Fibroblast of villous mesenchyme (primary cell): ENCODE measurements at regions not wholly inside any gene's neighbourhood (a gene's known extent, or its start where the extent isn't known, plus 50 kb on each side); places are given as distances from the start of the nearest gene placed in this dataset.

Experiments used
- DNase-seq: peaks from one replicate; pipeline ENCODE4 v3.0.0-alpha.2; 2010; ENCODE audit warnings: low read depth
- H3K4me3 ChIP-seq: 2 replicates; pipeline ENCODE4 v1.5.1; 2011; ENCODE audit warnings: low read depth, mild to moderate bottlenecking, low read length
- TF ChIP-seq, protein P1 (sequence below): IDR thresholded peaks from 2 replicates; pipeline ENCODE4 v1.5.1; 2012; ENCODE audit warnings: low read depth, mild to moderate bottlenecking, low read length; ENCODE audit not compliant: insufficient read depth

DNA sequence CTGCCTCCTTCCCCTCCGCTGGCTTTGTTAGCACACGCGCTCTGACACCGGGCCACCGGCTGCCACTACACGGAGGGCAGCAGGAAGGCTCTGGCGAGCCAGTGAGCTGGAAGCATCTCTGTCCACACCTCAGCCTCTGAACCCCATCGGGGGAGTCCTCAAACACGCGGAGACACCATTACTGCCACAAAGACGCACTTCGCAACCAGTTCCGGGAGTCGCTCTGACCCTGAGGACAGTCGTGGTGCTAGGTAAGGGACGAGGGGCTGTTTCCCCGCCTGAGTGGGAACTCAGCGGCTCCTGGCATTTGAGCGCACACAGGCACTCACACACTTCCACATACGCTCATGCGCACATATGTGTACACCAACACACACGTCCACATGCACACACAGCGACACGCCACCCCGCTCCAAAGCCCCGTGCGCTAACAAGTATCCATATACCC is 160.0 kb downstream of the C9orf152 start:
- peak overlapping the region; percentile 92 for H3K4me3 ChIP-seq
- TF ChIP-seq, protein P1, sequence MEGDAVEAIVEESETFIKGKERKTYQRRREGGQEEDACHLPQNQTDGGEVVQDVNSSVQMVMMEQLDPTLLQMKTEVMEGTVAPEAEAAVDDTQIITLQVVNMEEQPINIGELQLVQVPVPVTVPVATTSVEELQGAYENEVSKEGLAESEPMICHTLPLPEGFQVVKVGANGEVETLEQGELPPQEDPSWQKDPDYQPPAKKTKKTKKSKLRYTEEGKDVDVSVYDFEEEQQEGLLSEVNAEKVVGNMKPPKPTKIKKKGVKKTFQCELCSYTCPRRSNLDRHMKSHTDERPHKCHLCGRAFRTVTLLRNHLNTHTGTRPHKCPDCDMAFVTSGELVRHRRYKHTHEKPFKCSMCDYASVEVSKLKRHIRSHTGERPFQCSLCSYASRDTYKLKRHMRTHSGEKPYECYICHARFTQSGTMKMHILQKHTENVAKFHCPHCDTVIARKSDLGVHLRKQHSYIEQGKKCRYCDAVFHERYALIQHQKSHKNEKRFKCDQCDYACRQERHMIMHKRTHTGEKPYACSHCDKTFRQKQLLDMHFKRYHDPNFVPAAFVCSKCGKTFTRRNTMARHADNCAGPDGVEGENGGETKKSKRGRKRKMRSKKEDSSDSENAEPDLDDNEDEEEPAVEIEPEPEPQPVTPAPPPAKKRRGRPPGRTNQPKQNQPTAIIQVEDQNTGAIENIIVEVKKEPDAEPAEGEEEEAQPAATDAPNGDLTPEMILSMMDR, result no peak
- DNase-seq, result no peak

DNA sequence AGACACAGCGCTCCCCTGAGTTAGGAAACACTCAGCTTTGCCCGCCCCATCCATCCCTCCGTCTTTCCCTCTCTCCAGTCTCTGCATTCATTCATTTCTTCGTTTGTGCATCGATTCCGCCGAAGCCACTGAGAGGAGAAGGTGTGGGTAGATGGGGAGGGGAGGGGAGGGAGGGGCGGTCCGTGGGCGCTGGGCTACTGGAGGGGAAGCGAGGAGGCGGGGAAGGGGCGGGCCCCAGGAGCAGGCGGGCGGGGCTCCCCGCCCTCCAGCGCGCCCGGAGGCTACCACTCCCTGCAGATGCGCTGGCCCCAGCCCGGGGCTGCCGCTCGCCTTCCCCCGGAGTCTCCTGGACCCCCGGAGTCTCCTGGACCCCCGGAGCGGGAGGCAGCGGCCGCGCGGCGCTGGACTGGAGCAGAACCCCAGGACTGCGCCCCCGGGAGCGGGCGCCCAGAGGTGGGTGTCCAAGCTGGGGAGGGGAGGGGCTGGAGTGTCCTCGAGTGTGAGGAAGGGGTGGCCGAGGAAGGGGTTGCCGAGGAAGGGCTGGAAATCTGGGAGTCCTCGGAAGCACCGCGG is 159.5 kb downstream of the C9orf152 start:
- TF ChIP-seq, protein P1, result no peak
- peak; percentile 85 for DNase-seq
- H3K4me3 ChIP-seq, result peak overlapping the region; percentile 92

- DNase-seq, result peak; percentile 50
- TF ChIP-seq, protein P1, result no peak
- H3K4me3 ChIP-seq, result peak overlapping the region; percentile 92
Measured at GRCh38 chr9:110048976-110049698, 158.8 kb downstream of the C9orf152 start.

DNA sequence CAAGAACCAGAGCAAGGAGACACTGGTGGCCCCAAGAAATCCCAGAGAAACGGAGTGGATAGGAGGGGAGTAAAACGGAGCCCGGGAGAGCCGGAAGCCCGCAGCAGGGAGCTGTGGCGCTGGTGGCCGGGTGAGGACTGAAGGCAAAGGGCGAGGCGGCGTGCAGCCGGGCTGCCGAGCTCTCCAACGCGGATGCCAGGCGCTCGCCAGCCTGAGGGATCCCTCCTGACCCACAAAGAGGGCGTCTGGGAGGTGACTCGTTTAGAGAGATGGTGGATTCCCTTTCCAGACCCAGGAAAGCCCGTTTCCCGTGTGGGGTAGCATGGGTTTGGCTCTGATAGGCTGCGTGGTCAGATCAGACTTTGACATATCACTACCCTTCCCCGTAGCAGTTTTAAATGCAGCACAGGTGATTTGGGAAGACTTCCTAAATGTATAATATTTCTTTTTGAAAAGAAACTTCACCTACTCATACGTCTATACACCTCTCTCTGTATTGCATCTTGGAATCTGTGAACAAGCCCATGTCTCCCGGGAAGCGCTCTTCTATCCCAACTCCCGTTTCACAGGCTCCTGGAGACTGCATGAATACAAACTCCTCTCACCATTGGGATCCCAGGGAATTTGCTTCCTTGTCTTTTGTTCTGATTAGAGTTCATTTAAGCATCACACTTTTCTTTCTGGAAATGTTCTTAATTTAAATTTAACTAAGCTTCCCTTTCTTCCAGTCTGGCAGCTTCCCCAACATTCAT is 158.1 kb downstream of the C9orf152 start:
- peak overlapping the region; percentile 92 for H3K4me3 ChIP-seq
- peak; percentile 42 for DNase-seq
- TF ChIP-seq, protein P1, result no peak

- TF ChIP-seq, protein P1, result no peak
- DNase-seq, result peak; percentile 93
- peak overlapping the region; percentile 92 for H3K4me3 ChIP-seq
Measured at GRCh38 chr9:110050925-110051355, 157.0 kb downstream of the C9orf152 start.

GRCh38 chr9:110056062-110056461 is 151.9 kb downstream of the C9orf152 start:
- TF ChIP-seq, protein P1, result no peak
- no peak for DNase-seq
- no peak overlapping the region for H3K4me3 ChIP-seq
